DOHH2 (cell line): ENCODE measurements at regions not wholly inside any gene's neighbourhood (a gene's known extent, or its start where the extent isn't known, plus 50 kb on each side); places are given as distances from the start of the nearest gene placed in this dataset.

ENCODE experiments used
- CTCF ChIP-seq: fragments of 200-600 bp; sonication (generic); IDR thresholded peaks from one replicate; pipeline ENCODE4 v1.5.1; 2014; ENCODE audit warnings: antibody characterized with exemption, mild to moderate bottlenecking, low read depth, low read length; ENCODE audit not compliant: poor library complexity, severe bottlenecking
- EZH2phosphoT487 ChIP-seq: fragments of 200-600 bp; sonication (generic); IDR thresholded peaks from 2 replicates; pipeline ENCODE4 v1.6.1; 2017; ENCODE audit warnings: borderline replicate concordance, mild to moderate bottlenecking, antibody characterized with exemption, low read length, moderate library complexity, mixed read lengths

- TF ChIP-seq CTCF (no peak), EZH2phosphoT487 (no peak)
Observed at GRCh38 chr6:27767851-27768250, 144.3 kb downstream of the OR2B2 start.
